HepG2 (cell line): ENCODE measurements at regions not wholly inside any gene's neighbourhood (a gene's known extent, or its start where the extent isn't known, plus 50 kb on each side); places are given as distances from the start of the nearest gene placed in this dataset.

Source experiments
- ATAC-seq: fragments of 200-7000 bp; cut with Tn5 transposase; 3 replicates; pipeline ENCODE4 v1.9.1; 2020; ENCODE audit warnings: mild to moderate bottlenecking, moderate library complexity
- BruUV-seq: library from RNA; stranded (reverse); fragments of 400-500 nt; replicated peaks from 2 replicates; lab custom pipeline; 2021; lab: Mats Ljungman, UMichigan
- CTCF ChIA-PET: fragments of 300-600 bp; formaldehyde crosslinking; extraction: SDS; loops from one replicate; lab custom pipeline; 2021; ENCODE audit warnings: low total read pairs, inconsistent platforms, low intra/inter-chr PET ratio; lab: Yijun Ruan, JAX
- POLR2A ChIA-PET: fragments of 350-600 bp; sonication (Branson Sonifier 250); formaldehyde crosslinking; loops from one replicate; lab custom pipeline; 2020; ENCODE audit warnings: antibody characterized with exemption, inconsistent platforms; lab: Yijun Ruan, JAX
- DNase-seq: peaks from one replicate; pipeline ENCODE4 v3.0.0-alpha.2; 2015; ENCODE audit warnings: low spot score
- FAIRE-seq: peaks from 3 replicates; lab custom pipeline; 2011; peaks lifted over from hg19 to GRCh38; lab: Jason Lieb, UNC
- H2AFZ ChIP-seq: one replicate; pipeline ENCODE4 v1.6.1; 2011; ENCODE audit warnings: low read length, inconsistent platforms
- H3K27ac ChIP-seq: fragments of 300-600 bp; 3 replicates; pipeline ENCODE4 v1.8.0; 2011; ENCODE audit warnings: mixed run types, mild to moderate bottlenecking, mixed read lengths, low read length, inconsistent platforms; ENCODE audit not compliant: insufficient read depth; ENCODE audit errors: extremely low read length
- H3K27me3 ChIP-seq, 2 experiments: fragments of 200-600 bp in 1 of 2; 2 replicates in 1 of 2; 3 replicates in 1 of 2; pipeline versions ENCODE4 v1.6.0 to v1.8.0; 2011; ENCODE audit warnings: low read length in 2 of 2, mild to moderate bottlenecking in 2 of 2, moderate library complexity in 2 of 2, inconsistent platforms in 1 of 2; ENCODE audit not compliant: insufficient read depth in 2 of 2, control insufficient read depth in 1 of 2
- H3K36me3 ChIP-seq, 2 experiments: fragments of 200-600 bp in 1 of 2; replicated peaks in 1 of 2; 2 replicates in 1 of 2; 3 replicates in 1 of 2; pipeline versions ENCODE4 v1.5.1 to v1.8.0; 2011; ENCODE audit warnings: low read length in 2 of 2, inconsistent platforms in 1 of 2; ENCODE audit not compliant: insufficient read depth in 2 of 2, control insufficient read depth in 1 of 2
- H3K4me1 ChIP-seq: 2 replicates; pipeline ENCODE4 v1.5.1; 2012; ENCODE audit warnings: low read length, inconsistent platforms; ENCODE audit not compliant: insufficient read depth
- H3K4me2 ChIP-seq: 2 replicates; pipeline ENCODE4 v1.6.0; 2011; ENCODE audit warnings: low read depth, low read length, inconsistent platforms
- H3K4me3 ChIP-seq, 3 experiments: fragments of 200-600 bp in 1 of 3; sonication (generic), shearing (Covaris generic) in 1 of 3; replicated peaks in 1 of 3; 2 replicates each; pipeline ENCODE4 v1.5.1; 2011 to 2016; ENCODE audit warnings: low read length in 3 of 3, inconsistent platforms in 2 of 3, low read depth in 2 of 3, mild to moderate bottlenecking in 2 of 3, control low read depth in 1 of 3, mixed read lengths in 1 of 3; ENCODE audit not compliant: insufficient read depth in 1 of 3
- H3K79me2 ChIP-seq: one replicate; pipeline ENCODE4 v1.6.1; 2011; ENCODE audit warnings: low read length, inconsistent platforms; ENCODE audit not compliant: insufficient read depth
- H3K9ac ChIP-seq: 2 replicates; pipeline ENCODE4 v1.6.0; 2011; ENCODE audit warnings: mild to moderate bottlenecking, low read depth, low read length, inconsistent platforms; ENCODE audit not compliant: insufficient read depth
- H3K9me3 ChIP-seq: 2 replicates; pipeline ENCODE4 v1.5.1; 2012; ENCODE audit warnings: mild to moderate bottlenecking, low read length
- H4K20me1 ChIP-seq: 2 replicates; pipeline ENCODE4 v1.6.0; 2011; ENCODE audit warnings: inconsistent platforms, mild to moderate bottlenecking, low read length, moderate library complexity; ENCODE audit not compliant: insufficient read depth
- AGO1 ChIP-seq: fragments of 200-400 bp; formaldehyde crosslinking; IDR thresholded peaks from 2 replicates; pipeline ENCODE4 v1.6.1; 2017; ENCODE audit warnings: mild to moderate bottlenecking, low read depth, low read length, moderate library complexity; ENCODE audit not compliant: poor library complexity, severe bottlenecking
- ARNT ChIP-seq: fragments of 450-650 bp; IDR thresholded peaks from 2 replicates; pipeline ENCODE4 v1.6.1; 2017
- HOXA3 ChIP-seq: sonication (generic); formaldehyde crosslinking; IDR thresholded peaks from 2 replicates; pipeline ENCODE4 v1.5.0; 2020; ENCODE audit warnings: missing genetic modification reagents
- JUN ChIP-seq: sonication (generic); formaldehyde crosslinking; IDR thresholded peaks from 2 replicates; pipeline ENCODE4 v1.4.0; 2020; ENCODE audit warnings: mild to moderate bottlenecking, missing genetic modification reagents
- JUND ChIP-seq: sonication (generic); formaldehyde crosslinking; IDR thresholded peaks from 2 replicates; pipeline ENCODE4 v1.8.0; 2022; ENCODE audit warnings: mild to moderate bottlenecking, missing genetic modification reagents
- ZNF646 ChIP-seq: sonication (generic); formaldehyde crosslinking; IDR thresholded peaks from 2 replicates; pipeline ENCODE4 v1.9.0; 2021; ENCODE audit warnings: mild to moderate bottlenecking, missing genetic modification reagents
- WGBS: methylation state at CpG from one replicate; pipeline ENCODE4 v1.1.6; 2017; ENCODE audit warnings: low lambda C conversion rate; 5-methylcytosine and 5-hydroxymethylcytosine counted together
- in situ Hi-C: cut with HindIII; loops from 2 replicates; pipeline ENCODE4 v1.10.0; 2017; ENCODE audit warnings: low pct_unique_long_range_greater_than_20kb; ENCODE audit not compliant: extremely low pct_ligation_motif_present
- intact Hi-C: fragments of 100-400 bp; cut with micrococcal nuclease; formaldehyde crosslinking; loops from one replicate; pipeline ENCODE4 v1.10.0; 2022; ENCODE audit not compliant: unreplicated experiment

- WGBS: 24% methylated on average over 10 of the region's 12 CpGs
- no peak for TF ChIP-seq ZNF646 (CRISPR knock-in tag)
- TF ChIP-seq JUN (CRISPR knock-in tag): no peak
- TF ChIP-seq HOXA3 (CRISPR knock-in tag): no peak
- TF ChIP-seq AGO1: no peak
- no peak for TF ChIP-seq ARNT
- TF ChIP-seq JUND (CRISPR knock-in tag): no peak
- H3K4me2 ChIP-seq: no peak overlapping the region
- CTCF ChIA-PET: no interaction called here
- DNase-seq: no peak
- H3K79me2 ChIP-seq: no peaks in the 10 kb centered on the region
- H3K4me1 ChIP-seq: no peaks in the 10 kb centered on the region
- no peaks in the 10 kb centered on the region for H4K20me1 ChIP-seq
- BruUV-seq: no TSS peak
- in situ Hi-C loops (no loop called here), intact Hi-C loops (no loop called here)
- H3K27me3 ChIP-seq: no peaks in the 10 kb centered on the region; a peak in 1 of 5 replicates
- H3K9ac ChIP-seq: no peak overlapping the region
- FAIRE-seq: no peak
- H3K9me3 ChIP-seq: no peaks in the 10 kb centered on the region
- POLR2A ChIA-PET: no interaction called here
- H3K36me3 ChIP-seq: no peaks in the 10 kb centered on the region
- no peak overlapping the region for H3K4me3 ChIP-seq
- ATAC-seq: no peak
- H3K27ac ChIP-seq: no peak overlapping the region
- no peak overlapping the region for H2AFZ ChIP-seq
Observed at GRCh38 chr3:118705487-118706219, 329.0 kb downstream of the IGSF11 start.
